Endothelial cell of umbilical vein (primary cell): ENCODE measurements at regions not wholly inside any gene's neighbourhood (a gene's known extent, or its start where the extent isn't known, plus 50 kb on each side); places are given as distances from the start of the nearest gene placed in this dataset.

ENCODE experiments used
- BruUV-seq: library from RNA; stranded (reverse); fragments of 400-500 nt; replicated peaks from 2 replicates; lab custom pipeline; 2021; lab: Mats Ljungman, UMichigan
- CTCF ChIA-PET: fragments of 300-600, 350-600 bp; sonication (Branson Sonifier 250); formaldehyde crosslinking; loops from one replicate; lab custom pipeline; 2021; ENCODE audit warnings: antibody characterized with exemption, inconsistent platforms; lab: Charles Lee
- POLR2A ChIA-PET: fragments of 300-600, 350-600 bp; sonication (Branson Sonifier 250); formaldehyde crosslinking; loops from one replicate; lab custom pipeline; 2021; ENCODE audit warnings: antibody characterized with exemption, inconsistent platforms; lab: Charles Lee
- DNase-seq: peaks from one replicate; pipeline ENCODE4 v3.0.0-alpha.2; 2011; ENCODE audit warnings: low read depth, low spot score
- FAIRE-seq: peaks from 2 replicates; lab custom pipeline; 2011; peaks lifted over from hg19 to GRCh38; lab: Jason Lieb, UNC
- H2AFZ ChIP-seq: 2 replicates; pipeline ENCODE4 v1.6.0; 2012; ENCODE audit warnings: low read depth, low read length, control low read depth, inconsistent platforms
- H3K27ac ChIP-seq: 2 replicates; pipeline ENCODE4 v1.5.1; 2011; ENCODE audit warnings: low read depth, mild to moderate bottlenecking, control low read depth, low read length, moderate library complexity; ENCODE audit not compliant: insufficient read depth
- H3K27me3 ChIP-seq, 2 experiments: 2 replicates each; pipeline versions ENCODE4 v1.6.0 to v1.6.1; 2011; ENCODE audit warnings: low read length in 2 of 2, mixed read lengths in 1 of 2; ENCODE audit not compliant: control insufficient read depth in 2 of 2, insufficient read depth in 2 of 2
- H3K36me3 ChIP-seq, 2 experiments: 2 replicates in 1 of 2; 3 replicates in 1 of 2; pipeline ENCODE4 v1.5.1; 2011; ENCODE audit warnings: low read length in 2 of 2, mild to moderate bottlenecking in 1 of 2, moderate library complexity in 1 of 2; ENCODE audit not compliant: control insufficient read depth in 2 of 2, insufficient read depth in 2 of 2; ENCODE audit errors: extremely low read depth in 1 of 2
- H3K4me1 ChIP-seq: 3 replicates; pipeline ENCODE4 v1.5.1; 2011; ENCODE audit warnings: mild to moderate bottlenecking, low read length; ENCODE audit not compliant: control insufficient read depth, insufficient read depth; ENCODE audit errors: extremely low read depth
- H3K4me2 ChIP-seq: 2 replicates; pipeline ENCODE4 v1.6.1; 2011; ENCODE audit warnings: low read length, control low read depth, mixed read lengths; ENCODE audit not compliant: insufficient read depth
- H3K4me3 ChIP-seq, 3 experiments: fragments of 200-600 bp in 1 of 3; sonication (generic), shearing (Covaris generic) in 1 of 3; replicated peaks in 1 of 3; 2 replicates each; pipeline ENCODE4 v1.5.1; 2011 to 2016; ENCODE audit warnings: control low read depth in 3 of 3, low read length in 3 of 3, mild to moderate bottlenecking in 2 of 3, inconsistent platforms in 1 of 3, low read depth in 1 of 3, moderate library complexity in 1 of 3; ENCODE audit not compliant: insufficient read depth in 1 of 3
- H3K79me2 ChIP-seq: 2 replicates; pipeline ENCODE4 v1.6.0; 2012; ENCODE audit warnings: low read length, inconsistent platforms; ENCODE audit not compliant: control insufficient read depth, insufficient read depth
- H3K9ac ChIP-seq: replicated peaks from 2 replicates; pipeline ENCODE3; 2011; ENCODE audit warnings: low read length, control low read depth; ENCODE audit not compliant: insufficient read depth; ENCODE audit errors: extremely low read depth
- H3K9me1 ChIP-seq: replicated peaks from 3 replicates; pipeline ENCODE4 v1.6.0; 2011; ENCODE audit warnings: mild to moderate bottlenecking, low read length; ENCODE audit not compliant: control insufficient read depth, insufficient read depth; ENCODE audit errors: extremely low read depth
- H3K9me3 ChIP-seq: replicated peaks from 2 replicates; pipeline ENCODE4 v1.5.1; 2012; ENCODE audit warnings: low read length, inconsistent platforms; ENCODE audit not compliant: control insufficient read depth, insufficient read depth
- H4K20me1 ChIP-seq: replicated peaks from 2 replicates; pipeline ENCODE3; 2011; ENCODE audit warnings: mild to moderate bottlenecking, low read length; ENCODE audit not compliant: control insufficient read depth, insufficient read depth; ENCODE audit errors: extremely low read depth
- EZH2 ChIP-seq: IDR thresholded peaks from 2 replicates; pipeline ENCODE4 v1.6.1; 2012; ENCODE audit warnings: borderline replicate concordance, low read depth, mild to moderate bottlenecking, moderate library complexity, low read length, inconsistent platforms; ENCODE audit not compliant: severe bottlenecking
- FOS ChIP-seq: IDR thresholded peaks from 2 replicates; pipeline ENCODE4 v1.6.1; 2011; ENCODE audit warnings: mild to moderate bottlenecking, low read length, moderate library complexity, borderline replicate concordance; ENCODE audit not compliant: insufficient read depth
- GATA2 ChIP-seq: IDR thresholded peaks from 2 replicates; pipeline ENCODE4 v1.7.0; 2011; ENCODE audit warnings: low read depth, mild to moderate bottlenecking, moderate library complexity, mixed read lengths, low read length; ENCODE audit not compliant: insufficient read length, insufficient read depth
- JUN ChIP-seq: IDR thresholded peaks from 2 replicates; pipeline ENCODE4 v1.6.1; 2011; ENCODE audit warnings: borderline replicate concordance, low read depth; ENCODE audit not compliant: insufficient read length, insufficient read depth
- MYC ChIP-seq: IDR thresholded peaks from one replicate; pipeline ENCODE4 v1.6.1; 2011; ENCODE audit warnings: mild to moderate bottlenecking, low read depth, low read length
- POLR2A ChIP-seq: IDR thresholded peaks from 2 replicates; pipeline ENCODE4 v1.6.1; 2012; ENCODE audit warnings: low read depth, mild to moderate bottlenecking, control low read depth, low read length
- POLR2AphosphoS5 ChIP-seq: IDR thresholded peaks from 2 replicates; pipeline ENCODE4 v1.6.1; 2012; ENCODE audit warnings: low read depth, mild to moderate bottlenecking, control low read depth, low read length, moderate library complexity; ENCODE audit not compliant: insufficient read depth
- dilution Hi-C: fragments of 300-500 bp; cut with MboI; formaldehyde crosslinking; loops from one replicate; pipeline ENCODE4 v1.15.0; 2019; ENCODE audit warnings: low sequenced_read_pairs; ENCODE audit not compliant: extremely low pct_ligation_motif_present
- intact Hi-C: fragments of 100-400 bp; cut with micrococcal nuclease; formaldehyde crosslinking; loops from one replicate; pipeline ENCODE4 v1.10.0; 2022
- TF ChIP-seq, protein P1 (sequence below), 2 donors: IDR thresholded peaks; 1 replicate in 1 of 2; 2 replicates in 1 of 2; pipeline ENCODE4 v1.5.1; 2011; ENCODE audit warnings: low read length in 2 of 2, mild to moderate bottlenecking in 2 of 2, moderate library complexity in 2 of 2, control low read depth in 1 of 2, inconsistent platforms in 1 of 2, low read depth in 1 of 2; ENCODE audit not compliant: insufficient read depth in 1 of 2; ENCODE audit errors: extremely low read depth in 1 of 2
- TF ChIP-seq, protein P2 (sequence below): IDR thresholded peaks from 2 replicates; pipeline ENCODE4 v1.6.1; 2011; ENCODE audit not compliant: insufficient read depth, insufficient read length

DNA sequence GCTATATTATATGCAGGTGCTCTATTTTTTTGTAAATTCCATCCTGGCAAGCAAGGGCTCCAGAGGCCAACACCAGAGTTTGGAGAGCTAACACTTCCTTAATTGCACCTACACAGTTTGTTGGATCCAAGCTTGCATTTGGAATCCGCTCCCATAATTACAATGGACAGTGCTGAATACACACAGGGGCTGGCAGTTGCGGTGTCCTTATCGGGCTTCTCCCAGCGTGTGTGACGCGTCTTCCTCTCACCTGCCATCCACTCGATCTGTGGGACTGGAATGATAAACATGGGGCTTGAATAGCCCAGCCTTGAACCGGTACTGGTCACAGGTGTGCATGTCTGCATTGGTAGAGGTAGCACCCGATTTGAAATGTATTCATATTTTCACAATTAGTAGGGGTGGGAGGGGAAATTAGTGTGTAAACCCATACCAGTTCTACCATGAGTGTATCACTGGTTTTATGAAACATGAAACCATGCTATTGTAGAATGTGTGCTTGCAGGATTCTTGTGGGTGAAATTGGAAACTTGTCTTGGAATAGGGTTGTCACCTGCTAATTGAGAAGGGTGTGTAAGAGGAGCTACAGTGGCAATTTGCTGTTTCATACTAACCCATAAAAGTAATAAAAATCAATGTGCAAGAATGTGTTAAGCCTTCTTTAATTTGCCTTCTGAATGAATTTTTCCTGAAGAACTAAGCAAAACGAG lies 316.5 kb downstream of the WDR11 start:
- DNase-seq: no peak
- intact Hi-C loops: no loop called here
- Histone ChIP-seq H3K4me2 (no peak overlapping the region), H3K9me1 (no peaks in the 10 kb centered on the region), H4K20me1 (no peaks in the 10 kb centered on the region), H3K79me2 (no peaks in the 10 kb centered on the region), H3K9me3 (peaks cover 2% of the 10 kb centered on the region), H3K4me1 (no peaks in the 10 kb centered on the region), H3K36me3 (no peaks in the 10 kb centered on the region), H3K27ac (no peak overlapping the region), H2AFZ (no peak overlapping the region), H3K27me3 (no peaks in the 10 kb centered on the region), H3K4me3 (no peak overlapping the region), H3K9ac (no peak overlapping the region)
- dilution Hi-C loops: no loop called here
- ChIA-PET POLR2A (no interaction called here), CTCF (interaction anchor here (0.6 kb wide), 1 partner anchor 130 kb away, joined by 4 read pairs; no protein-coding TSS in a partner anchor)
- BruUV-seq: no TSS peak
- TF ChIP-seq POLR2A (no peak), FOS (no peak), GATA2 (no peak), EZH2 (no peak), MYC (no peak), POLR2AphosphoS5 (no peak), JUN (no peak)
- TF ChIP-seq, protein P1, sequence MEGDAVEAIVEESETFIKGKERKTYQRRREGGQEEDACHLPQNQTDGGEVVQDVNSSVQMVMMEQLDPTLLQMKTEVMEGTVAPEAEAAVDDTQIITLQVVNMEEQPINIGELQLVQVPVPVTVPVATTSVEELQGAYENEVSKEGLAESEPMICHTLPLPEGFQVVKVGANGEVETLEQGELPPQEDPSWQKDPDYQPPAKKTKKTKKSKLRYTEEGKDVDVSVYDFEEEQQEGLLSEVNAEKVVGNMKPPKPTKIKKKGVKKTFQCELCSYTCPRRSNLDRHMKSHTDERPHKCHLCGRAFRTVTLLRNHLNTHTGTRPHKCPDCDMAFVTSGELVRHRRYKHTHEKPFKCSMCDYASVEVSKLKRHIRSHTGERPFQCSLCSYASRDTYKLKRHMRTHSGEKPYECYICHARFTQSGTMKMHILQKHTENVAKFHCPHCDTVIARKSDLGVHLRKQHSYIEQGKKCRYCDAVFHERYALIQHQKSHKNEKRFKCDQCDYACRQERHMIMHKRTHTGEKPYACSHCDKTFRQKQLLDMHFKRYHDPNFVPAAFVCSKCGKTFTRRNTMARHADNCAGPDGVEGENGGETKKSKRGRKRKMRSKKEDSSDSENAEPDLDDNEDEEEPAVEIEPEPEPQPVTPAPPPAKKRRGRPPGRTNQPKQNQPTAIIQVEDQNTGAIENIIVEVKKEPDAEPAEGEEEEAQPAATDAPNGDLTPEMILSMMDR (IDR thresholded peaks at IDR 0.05; ENCODE audit: extremely low read depth in 1 of 2, insufficient read depth in 1 of 2, low read depth in 1 of 2, low read length in 2 of 2): no peak
- TF ChIP-seq, protein P2, sequence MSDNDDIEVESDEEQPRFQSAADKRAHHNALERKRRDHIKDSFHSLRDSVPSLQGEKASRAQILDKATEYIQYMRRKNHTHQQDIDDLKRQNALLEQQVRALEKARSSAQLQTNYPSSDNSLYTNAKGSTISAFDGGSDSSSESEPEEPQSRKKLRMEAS: no peak
- FAIRE-seq: no peak
